Subcutaneous abdominal adipose tissue (tissue), 5 donors: ENCODE measurements at regions not wholly inside any gene's neighbourhood (a gene's known extent, or its start where the extent isn't known, plus 50 kb on each side); places are given as distances from the start of the nearest gene placed in this dataset.

ENCODE experiments used
- H3K27ac ChIP-seq: one replicate; pipeline ENCODE4 v1.7.0; 2013; ENCODE audit warnings: low read depth, mild to moderate bottlenecking, inconsistent platforms, low read length, moderate library complexity
- H3K27me3 ChIP-seq, 5 donors: one replicate each; pipeline ENCODE4 v1.7.0; 2013; ENCODE audit warnings: low read length in 5 of 5, inconsistent platforms in 1 of 5; ENCODE audit not compliant: control insufficient read depth in 5 of 5, insufficient read depth in 4 of 5
- H3K36me3 ChIP-seq, 5 donors: one replicate each; pipeline ENCODE4 v1.7.0; 2013; ENCODE audit warnings: low read length in 5 of 5; ENCODE audit not compliant: control insufficient read depth in 5 of 5, insufficient read depth in 5 of 5
- H3K4me1 ChIP-seq, 5 donors: one replicate each; pipeline ENCODE4 v1.7.0; 2013; ENCODE audit warnings: low read length in 5 of 5, mild to moderate bottlenecking in 3 of 5, moderate library complexity in 1 of 5; ENCODE audit not compliant: control insufficient read depth in 5 of 5, insufficient read depth in 5 of 5
- H3K4me3 ChIP-seq, 5 donors: one replicate each; pipeline ENCODE4 v1.7.0; 2013; ENCODE audit warnings: low read length in 5 of 5, low read depth in 1 of 5
- H3K9ac ChIP-seq, 5 donors: one replicate each; pipeline ENCODE4 v1.7.0; 2013; ENCODE audit warnings: low read length in 5 of 5, mild to moderate bottlenecking in 4 of 5, moderate library complexity in 3 of 5
- H3K9me3 ChIP-seq, 5 donors: one replicate each; pipeline ENCODE4 v1.7.0; 2013; ENCODE audit warnings: low read length in 5 of 5; ENCODE audit not compliant: control insufficient read depth in 5 of 5
- donor health status: healthy.
- donor health status: healthy.
- donor health status: healthy.
- donor health status: healthy.
- donor health status: healthy.

GRCh38 chr10:78901694-78902093 lies 167.1 kb upstream of the ZMIZ1 start:
- H3K4me3 ChIP-seq: no peak overlapping the region
- H3K27me3 ChIP-seq: peaks cover 0 to 5% (median 0%) of the 10 kb centered on the region in 5 donors
- H3K9ac ChIP-seq: no peak overlapping the region
- H3K27ac ChIP-seq: no peak overlapping the region
- no peaks in the 10 kb centered on the region for H3K36me3 ChIP-seq
- H3K4me1 ChIP-seq: peaks cover 0 to 14% (median 13%) of the 10 kb centered on the region in 5 donors
- H3K9me3 ChIP-seq: no peaks in the 10 kb centered on the region

DNA sequence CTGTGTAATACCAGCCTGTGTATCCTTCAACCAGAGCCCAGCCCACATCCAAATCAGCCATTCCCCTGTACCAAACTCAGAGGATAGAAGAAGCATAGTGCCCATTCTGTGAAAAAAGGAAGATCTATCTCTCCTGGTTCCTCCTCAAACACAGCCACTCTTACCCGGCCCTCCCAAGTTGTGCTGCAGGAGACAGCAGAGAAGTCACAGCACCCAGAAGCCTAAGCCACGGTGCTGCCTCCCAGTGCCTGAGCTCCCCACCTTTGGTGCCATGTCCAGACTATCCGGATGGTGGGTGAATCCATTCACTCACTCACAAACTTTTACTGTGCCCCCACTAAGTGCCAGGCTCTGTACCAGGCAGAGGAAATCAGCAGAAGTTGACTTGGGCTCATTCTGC lies 166.0 kb upstream of the ZMIZ1 start:
- Histone ChIP-seq H3K4me3 (no peak overlapping the region), H3K9ac (no peak overlapping the region), H3K4me1 (peaks cover 0 to 14% (median 13%) of the 10 kb centered on the region in 5 donors), H3K27ac (no peak overlapping the region), H3K27me3 (peaks cover 0 to 5% (median 0%) of the 10 kb centered on the region in 5 donors), H3K36me3 (no peaks in the 10 kb centered on the region), H3K9me3 (no peaks in the 10 kb centered on the region)

GRCh38 chr10:78903341-78903940 lies 165.3 kb upstream of the ZMIZ1 start:
- Histone ChIP-seq H3K27me3 (peaks cover 0 to 5% (median 0%) of the 10 kb centered on the region in 5 donors), H3K36me3 (no peaks in the 10 kb centered on the region), H3K4me1 (peaks cover 0 to 14% (median 13%) of the 10 kb centered on the region in 5 donors), H3K9me3 (no peaks in the 10 kb centered on the region), H3K9ac (no peak overlapping the region), H3K27ac (no peak overlapping the region), H3K4me3 (no peak overlapping the region)

GRCh38 chr10:78904196-78904595 lies 164.6 kb upstream of the ZMIZ1 start:
- H3K27ac ChIP-seq: no peak overlapping the region
- H3K4me1 ChIP-seq: peaks cover 0 to 14% (median 13%) of the 10 kb centered on the region in 5 donors
- H3K4me3 ChIP-seq: no peak overlapping the region
- H3K9me3 ChIP-seq: no peaks in the 10 kb centered on the region
- no peaks in the 10 kb centered on the region for H3K36me3 ChIP-seq
- H3K9ac ChIP-seq: no peak overlapping the region
- H3K27me3 ChIP-seq: peaks cover 0 to 5% (median 0%) of the 10 kb centered on the region in 5 donors

DNA sequence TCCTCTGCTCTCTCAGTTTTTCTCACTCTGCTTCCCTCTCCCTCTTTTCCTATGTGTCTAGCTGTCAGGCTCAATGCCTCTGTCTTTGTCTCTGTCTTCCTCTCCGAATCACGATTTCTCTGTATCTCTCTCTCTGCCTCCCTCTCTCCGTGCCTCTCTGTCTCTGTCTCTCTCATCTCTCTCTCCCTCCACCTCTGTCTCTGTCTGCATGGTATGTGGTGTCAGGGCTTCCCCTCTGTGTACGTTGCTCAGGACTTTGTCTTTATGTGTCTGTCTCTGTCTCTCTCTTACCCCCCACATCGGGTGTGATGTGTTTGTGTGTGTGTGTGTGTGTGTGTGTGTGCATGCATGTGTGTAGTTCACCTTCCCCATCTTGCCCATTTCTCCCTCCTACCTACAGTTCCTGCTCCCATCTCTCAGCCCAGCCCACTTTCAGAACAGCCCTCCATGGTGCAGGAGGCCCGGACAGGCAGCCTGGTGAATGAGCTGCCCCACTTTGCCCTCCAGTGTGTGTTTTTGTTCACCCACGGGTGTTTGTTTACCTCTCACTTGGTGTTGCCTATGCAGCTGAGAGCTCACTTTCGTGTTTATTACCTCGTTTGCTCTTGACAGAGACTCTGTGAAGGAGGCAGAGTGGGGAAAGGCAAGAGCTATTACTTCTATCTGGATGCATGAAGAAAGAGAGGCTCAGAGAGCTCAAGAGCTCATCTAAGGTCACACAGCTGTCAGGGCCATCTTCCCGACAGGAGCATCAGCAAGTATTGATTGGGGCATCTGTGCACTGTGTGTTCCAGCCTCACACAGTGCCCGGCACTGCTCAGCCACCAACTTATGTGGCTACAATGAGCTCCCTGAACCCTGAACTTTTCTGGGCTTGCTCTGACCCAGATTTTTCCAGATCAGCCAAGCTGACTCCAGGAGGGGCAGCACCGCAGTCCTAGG lies 163.5 kb upstream of the ZMIZ1 start:
- Histone ChIP-seq H3K27ac (no peak overlapping the region), H3K9ac (no peak overlapping the region), H3K27me3 (peaks cover 0 to 5% (median 0%) of the 10 kb centered on the region in 5 donors), H3K9me3 (no peaks in the 10 kb centered on the region), H3K4me1 (peaks cover 0 to 9% (median 2%) of the 10 kb centered on the region in 5 donors), H3K36me3 (no peaks in the 10 kb centered on the region), H3K4me3 (no peak overlapping the region)

DNA sequence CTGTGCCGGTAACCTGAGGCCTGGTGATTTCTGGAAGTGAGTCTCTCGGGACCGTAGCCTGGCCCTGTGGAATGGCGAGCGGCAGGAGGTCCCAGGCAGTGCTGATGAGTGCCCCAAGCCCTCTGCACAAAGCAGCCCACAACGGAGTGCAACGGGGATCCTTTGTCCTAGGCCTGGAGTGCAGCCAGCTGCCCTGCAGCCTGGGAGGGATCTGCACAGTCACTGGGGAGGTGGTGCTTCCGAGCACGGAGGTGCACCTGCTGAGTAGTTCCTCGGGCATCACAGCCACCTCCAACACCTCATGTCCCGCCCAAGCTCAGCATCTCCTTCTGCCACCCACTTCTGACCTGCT lies 162.8 kb upstream of the ZMIZ1 start:
- no peak overlapping the region for H3K4me3 ChIP-seq
- no peak overlapping the region for H3K27ac ChIP-seq
- H3K36me3 ChIP-seq: no peaks in the 10 kb centered on the region
- H3K4me1 ChIP-seq: peaks cover 0 to 7% (median 0%) of the 10 kb centered on the region in 5 donors
- no peaks in the 10 kb centered on the region for H3K9me3 ChIP-seq
- H3K27me3 ChIP-seq: peaks cover 0 to 5% (median 0%) of the 10 kb centered on the region in 5 donors
- H3K9ac ChIP-seq: no peak overlapping the region

DNA sequence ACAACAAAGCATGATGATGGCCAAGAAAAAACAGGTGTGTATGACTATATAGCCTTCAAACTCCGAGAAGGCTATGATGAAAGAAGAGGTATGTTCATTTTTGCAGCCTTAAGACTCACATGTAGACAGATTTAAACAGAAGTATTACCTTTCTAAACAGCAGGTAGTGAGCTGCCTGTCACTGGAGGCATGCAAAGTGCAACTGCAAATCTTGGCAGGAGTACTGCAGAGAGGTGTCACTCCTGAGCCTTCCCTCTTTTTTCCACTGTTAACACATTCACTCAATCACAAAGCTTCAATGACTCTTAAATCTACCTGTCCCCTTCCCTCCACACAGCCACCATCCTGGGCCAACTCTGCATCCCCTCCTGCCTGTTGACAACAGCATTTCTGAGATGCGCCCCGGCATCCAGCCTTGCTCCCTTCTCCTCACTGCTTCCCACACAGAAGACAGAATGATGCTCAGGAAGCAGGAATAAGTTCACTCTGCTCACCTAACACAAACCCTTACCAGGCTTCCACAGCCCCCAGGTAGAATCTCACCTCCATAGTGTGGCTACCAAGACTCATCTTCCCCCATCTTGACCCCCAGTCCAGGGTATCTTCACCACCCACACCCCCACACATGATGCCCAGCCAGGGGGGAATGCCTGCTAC lies 161.9 kb upstream of the ZMIZ1 start:
- Histone ChIP-seq H3K27me3 (peaks cover 0 to 5% (median 0%) of the 10 kb centered on the region in 5 donors), H3K36me3 (no peaks in the 10 kb centered on the region), H3K27ac (no peak overlapping the region)

DNA sequence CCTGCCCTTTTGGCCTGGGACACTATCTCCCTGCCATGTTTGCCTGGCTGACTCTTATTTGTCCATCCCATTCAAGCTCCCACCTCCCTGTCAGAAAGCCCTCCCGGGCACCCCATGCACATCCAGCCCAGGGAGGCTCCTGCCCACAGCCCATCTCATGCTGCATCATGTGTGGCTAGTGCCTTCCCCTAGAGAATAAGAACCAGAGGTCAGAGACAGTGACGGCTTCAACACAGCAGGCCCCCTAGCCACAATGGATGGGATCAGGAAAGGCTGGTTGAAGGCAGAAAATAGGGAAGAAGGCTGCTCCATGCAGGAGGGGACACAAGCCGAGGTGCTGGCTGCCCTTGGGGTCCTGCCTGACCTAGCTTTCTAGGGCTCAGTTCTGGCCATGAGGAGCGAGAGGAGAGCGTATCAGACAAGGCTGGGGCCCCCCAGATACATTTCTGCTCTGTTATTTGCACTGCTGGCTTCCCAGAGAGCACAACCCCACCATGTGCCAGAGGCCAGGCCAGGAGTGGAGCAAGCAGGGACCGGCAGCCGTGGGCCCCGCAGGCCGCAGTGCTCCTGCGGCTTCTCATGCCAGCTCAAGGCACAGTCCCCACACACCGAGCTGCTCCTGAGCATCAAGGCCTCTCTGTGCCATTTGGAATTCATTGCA lies 161.1 kb upstream of the ZMIZ1 start:
- H3K4me3 ChIP-seq: no peak overlapping the region

More for the DNA sequence above, 161.9 kb upstream of the ZMIZ1 start:
- no peak overlapping the region for H3K4me3 ChIP-seq
- peaks cover 0 to 14% (median 3%) of the 10 kb centered on the region in 5 donors for H3K4me1 ChIP-seq
- no peaks in the 10 kb centered on the region for H3K9me3 ChIP-seq
- H3K9ac ChIP-seq: no peak overlapping the region

DNA sequence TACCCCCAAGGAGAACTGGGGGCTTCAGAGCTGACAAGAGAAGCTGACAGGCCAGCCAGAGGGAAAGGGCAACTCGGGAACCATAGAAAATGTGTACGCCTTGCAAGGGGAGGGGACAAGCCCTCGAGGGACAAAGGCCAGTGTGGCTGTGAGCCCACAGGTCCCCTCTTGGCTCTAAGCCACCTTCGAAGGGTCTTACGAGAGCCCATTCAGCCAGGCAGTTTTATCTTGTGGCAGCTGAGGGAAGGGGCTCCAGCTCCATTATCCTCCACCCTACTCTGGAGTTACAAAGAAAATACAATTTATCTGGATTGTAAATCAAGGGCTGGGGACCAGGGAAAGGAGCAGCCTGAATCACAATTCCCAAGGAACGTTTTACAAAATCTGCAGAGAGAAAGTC lies 159.5 kb upstream of the ZMIZ1 start:
- Histone ChIP-seq H3K9me3 (no peaks in the 10 kb centered on the region), H3K36me3 (no peaks in the 10 kb centered on the region), H3K4me3 (no peak overlapping the region), H3K4me1 (peaks cover 0 to 18% (median 3%) of the 10 kb centered on the region in 5 donors), H3K9ac (no peak overlapping the region), H3K27ac (no peak overlapping the region), H3K27me3 (peaks cover 0 to 2% (median 0%) of the 10 kb centered on the region in 5 donors)

More for the DNA sequence above, 161.1 kb upstream of the ZMIZ1 start:
- Histone ChIP-seq H3K27ac (no peak overlapping the region), H3K4me1 (peaks cover 0 to 16% (median 3%) of the 10 kb centered on the region in 5 donors), H3K27me3 (peaks cover 0 to 5% (median 0%) of the 10 kb centered on the region in 5 donors), H3K36me3 (no peaks in the 10 kb centered on the region), H3K9ac (no peak overlapping the region), H3K9me3 (no peaks in the 10 kb centered on the region)
